ENCODE measurements at regions not wholly inside any gene's neighbourhood (a gene's known extent, or its start where the extent isn't known, plus 50 kb on each side); places are given as distances from the start of the nearest gene placed in this dataset.

DNA sequence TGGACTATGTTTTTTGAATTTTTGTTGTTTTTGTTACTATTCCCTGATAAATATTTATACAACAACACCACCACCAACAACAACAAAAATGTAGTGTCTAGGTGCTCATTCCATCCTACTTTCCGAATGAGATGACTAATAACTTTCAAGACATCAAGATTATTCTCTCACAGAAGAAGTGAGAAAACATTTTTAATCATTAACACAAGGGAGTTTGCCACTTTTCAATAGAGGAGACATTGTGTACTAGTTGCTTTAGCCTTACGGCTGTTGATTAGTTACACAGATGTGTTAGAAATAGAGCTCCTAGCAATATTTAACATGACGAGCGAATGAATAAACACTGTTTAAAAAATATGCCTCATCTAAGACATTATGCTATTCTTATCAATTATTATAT lies 898.8 kb downstream of the C4orf33 start:
- TF ChIP-seq ZNF274 (IDR thresholded peaks at IDR 0.05; ENCODE audit: low read depth, low read length) (no peak), SUZ12 (IDR thresholded peaks at IDR 0.05; ENCODE audit: extremely low read depth, insufficient read depth, insufficient read length) (no peak)
